ENCODE measurements at regions not wholly inside any gene's neighbourhood (a gene's known extent, or its start where the extent isn't known, plus 50 kb on each side); places are given as distances from the start of the nearest gene placed in this dataset.
"Not testable (repeated sequence)": the region's sequence is repeated elsewhere in the genome, so short reads cannot be mapped to it uniquely, and the experiment has no call there.

DNA sequence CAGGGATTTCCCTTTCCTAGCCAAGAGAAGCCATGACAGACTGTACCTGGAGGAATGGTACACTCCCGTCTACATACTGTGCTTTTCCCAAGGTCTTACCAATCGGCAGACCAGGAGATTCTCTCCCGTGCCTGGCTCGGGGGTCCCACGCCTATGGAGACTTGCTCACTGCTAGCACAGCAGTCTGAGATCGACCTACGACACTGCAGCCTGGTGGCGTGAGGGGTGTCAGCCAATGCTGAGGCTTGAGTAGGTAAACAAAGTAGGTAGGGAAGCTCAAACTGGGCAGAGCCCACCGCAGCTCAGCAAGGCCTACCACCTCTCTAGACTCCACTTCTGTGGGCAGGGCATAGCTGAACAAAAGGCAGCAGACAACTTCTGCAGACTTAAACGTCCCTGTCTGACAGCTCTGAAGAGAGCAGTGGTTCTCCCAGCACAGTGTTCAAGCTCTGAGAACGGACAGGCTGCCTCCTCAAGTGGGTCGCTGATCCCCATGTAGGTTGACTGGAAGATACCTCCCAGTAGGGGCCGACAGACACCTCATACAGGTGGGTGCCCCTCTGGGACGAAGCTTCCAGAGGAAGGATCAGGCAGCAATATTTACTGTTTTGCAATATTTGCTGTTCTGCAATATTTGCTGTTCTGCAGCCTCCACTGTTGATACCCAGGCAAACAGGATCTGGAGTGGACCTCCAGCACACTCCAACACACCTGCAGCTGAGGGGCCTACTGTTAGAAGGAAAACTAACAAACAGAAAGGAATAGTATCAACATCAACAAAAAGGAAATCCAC lies 270.4 kb upstream of the TLE3 start:
- TF ChIP-seq, protein P1, sequence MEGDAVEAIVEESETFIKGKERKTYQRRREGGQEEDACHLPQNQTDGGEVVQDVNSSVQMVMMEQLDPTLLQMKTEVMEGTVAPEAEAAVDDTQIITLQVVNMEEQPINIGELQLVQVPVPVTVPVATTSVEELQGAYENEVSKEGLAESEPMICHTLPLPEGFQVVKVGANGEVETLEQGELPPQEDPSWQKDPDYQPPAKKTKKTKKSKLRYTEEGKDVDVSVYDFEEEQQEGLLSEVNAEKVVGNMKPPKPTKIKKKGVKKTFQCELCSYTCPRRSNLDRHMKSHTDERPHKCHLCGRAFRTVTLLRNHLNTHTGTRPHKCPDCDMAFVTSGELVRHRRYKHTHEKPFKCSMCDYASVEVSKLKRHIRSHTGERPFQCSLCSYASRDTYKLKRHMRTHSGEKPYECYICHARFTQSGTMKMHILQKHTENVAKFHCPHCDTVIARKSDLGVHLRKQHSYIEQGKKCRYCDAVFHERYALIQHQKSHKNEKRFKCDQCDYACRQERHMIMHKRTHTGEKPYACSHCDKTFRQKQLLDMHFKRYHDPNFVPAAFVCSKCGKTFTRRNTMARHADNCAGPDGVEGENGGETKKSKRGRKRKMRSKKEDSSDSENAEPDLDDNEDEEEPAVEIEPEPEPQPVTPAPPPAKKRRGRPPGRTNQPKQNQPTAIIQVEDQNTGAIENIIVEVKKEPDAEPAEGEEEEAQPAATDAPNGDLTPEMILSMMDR (IDR thresholded peaks at IDR 0.05) = not testable (repeated sequence)
- TF ChIP-seq POLR2A, POLR2AphosphoS5 (IDR thresholded peaks at IDR 0.05): not testable (repeated sequence)

Data from stomach (tissue), 4 donors.